Ishikawa (cell line): ENCODE measurements at regions not wholly inside any gene's neighbourhood (a gene's known extent, or its start where the extent isn't known, plus 50 kb on each side); places are given as distances from the start of the nearest gene placed in this dataset.

ENCODE experiments used
- CEBPB ChIP-seq: IDR thresholded peaks from 2 replicates; pipeline ENCODE4 v1.6.1; 2012
- CREB1 ChIP-seq: IDR thresholded peaks from 2 replicates; pipeline ENCODE4 v1.6.1; 2012; ENCODE audit warnings: low read depth
- EGR1 ChIP-seq: IDR thresholded peaks from 2 replicates; pipeline ENCODE4 v1.6.1; 2012
- EP300 ChIP-seq: IDR thresholded peaks from 2 replicates; pipeline ENCODE4 v1.6.1; 2012; ENCODE audit warnings: borderline replicate concordance
- FOXM1 ChIP-seq: IDR thresholded peaks from 2 replicates; pipeline ENCODE4 v1.6.1; 2012; ENCODE audit warnings: low read depth, borderline replicate concordance
- REST ChIP-seq: IDR thresholded peaks from 2 replicates; pipeline ENCODE4 v1.6.1; 2012; ENCODE audit warnings: low read depth, mild to moderate bottlenecking
- TAF1 ChIP-seq: IDR thresholded peaks from 2 replicates; pipeline ENCODE4 v1.6.1; 2012; ENCODE audit warnings: low read depth, mild to moderate bottlenecking
- TCF12 ChIP-seq: IDR thresholded peaks from 2 replicates; pipeline ENCODE4 v1.6.1; 2012; ENCODE audit warnings: low read depth
- TEAD4 ChIP-seq: IDR thresholded peaks from 2 replicates; pipeline ENCODE4 v1.6.1; 2012
- YY1 ChIP-seq: IDR thresholded peaks from 2 replicates; pipeline ENCODE4 v1.6.1; 2012; ENCODE audit warnings: low read depth

GRCh38 chr2:21282515-21282898 lies 158.7 kb downstream of the TDRD15 start:
- TF ChIP-seq TAF1 (no peak), CEBPB (no peak), EP300 (no peak), TCF12 (no peak), CREB1 (no peak), FOXM1 (no peak), REST (no peak), YY1 (no peak), TEAD4 (no peak), EGR1 (no peak)
